ENCODE measurements at regions not wholly inside any gene's neighbourhood (a gene's known extent, or its start where the extent isn't known, plus 50 kb on each side); places are given as distances from the start of the nearest gene placed in this dataset.

GRCh38 chr3:5390221-5390620 is 202.7 kb downstream of the EDEM1 start:
- TF ChIP-seq CTCF (IDR thresholded peaks at IDR 0.05): no peak
- TF ChIP-seq POLR2AphosphoS5 (IDR thresholded peaks at IDR 0.05): no peak
- TF ChIP-seq POLR2A (IDR thresholded peaks at IDR 0.05): no peak
